ENCODE measurements at regions not wholly inside any gene's neighbourhood (a gene's known extent, or its start where the extent isn't known, plus 50 kb on each side); places are given as distances from the start of the nearest gene placed in this dataset.

GRCh38 chr2:7598402-7598801 lies 681.2 kb downstream of the RNF144A start:
- DNase-seq (ENCODE audit: low read depth), result no peak
- no peak overlapping the region for H3K4me3 ChIP-seq (replicated peaks; ENCODE audit: low read depth, low read length)
- TF ChIP-seq CTCF (IDR thresholded peaks at IDR 0.05; ENCODE audit: low read length, missing control alignments), result no peak

DNA sequence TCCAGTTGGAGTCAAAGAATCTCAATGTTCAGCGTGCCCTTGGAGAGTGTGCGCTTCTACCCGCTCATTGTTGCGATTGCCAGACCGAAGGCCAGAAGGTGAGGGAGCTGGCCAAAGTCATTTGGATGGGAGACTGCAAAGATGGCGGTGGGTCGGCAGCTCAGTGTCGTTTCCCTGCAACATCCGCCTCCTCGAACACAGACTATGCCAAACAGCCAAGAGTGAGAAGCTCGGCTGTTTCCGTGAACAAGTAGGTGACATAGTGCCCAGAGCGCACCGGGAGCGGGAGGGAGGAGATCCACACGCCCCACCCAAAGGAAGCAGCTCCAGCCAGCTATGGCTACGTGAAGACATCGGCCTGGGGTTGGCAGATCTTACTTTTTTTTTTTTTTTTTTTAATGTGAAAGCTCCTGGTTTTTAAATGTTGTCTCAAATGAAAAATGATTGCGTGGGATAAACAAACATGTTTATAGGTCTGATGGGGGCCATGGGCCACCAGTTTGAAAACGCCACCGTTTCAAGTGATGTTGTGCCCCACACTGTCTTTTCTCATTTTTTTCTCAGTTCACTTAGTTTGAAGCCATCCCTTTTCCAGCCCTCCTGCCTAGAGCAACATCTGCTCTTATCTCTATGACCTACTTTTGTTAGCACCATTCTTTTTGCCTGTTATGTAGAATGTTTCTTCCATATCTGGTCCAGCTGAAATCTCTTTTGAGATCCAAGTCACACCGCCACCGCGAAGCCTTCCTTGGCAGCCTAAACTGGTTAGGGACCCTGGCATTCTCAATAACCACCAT lies 682.4 kb downstream of the RNF144A start:
- H3K4me3 ChIP-seq (replicated peaks; ENCODE audit: low read depth, low read length), result no peak overlapping the region
- no peak for DNase-seq (ENCODE audit: low read depth)
- no peak for TF ChIP-seq CTCF (IDR thresholded peaks at IDR 0.05; ENCODE audit: low read length, missing control alignments)

GRCh38 chr2:7601990-7602389 lies 684.8 kb downstream of the RNF144A start:
- no peak for DNase-seq (ENCODE audit: low read depth)
- TF ChIP-seq CTCF (IDR thresholded peaks at IDR 0.05; ENCODE audit: low read length, missing control alignments), result no peak
- H3K4me3 ChIP-seq (replicated peaks; ENCODE audit: low read depth, low read length), result no peak overlapping the region

GRCh38 chr2:7604456-7604855 lies 687.2 kb downstream of the RNF144A start:
- H3K4me3 ChIP-seq (replicated peaks; ENCODE audit: low read depth, low read length), result no peak overlapping the region
- no peak for DNase-seq (ENCODE audit: low read depth)
- no peak for TF ChIP-seq CTCF (IDR thresholded peaks at IDR 0.05; ENCODE audit: low read length, missing control alignments)

- no peak for TF ChIP-seq CTCF (IDR thresholded peaks at IDR 0.05; ENCODE audit: low read length, missing control alignments)
- no peak overlapping the region for H3K4me3 ChIP-seq (replicated peaks; ENCODE audit: low read depth, low read length)
- DNase-seq (ENCODE audit: low read depth), result no peak
These were observed 690.4 kb downstream of the RNF144A start for GRCh38 chr2:7607441-7608173.

DNA sequence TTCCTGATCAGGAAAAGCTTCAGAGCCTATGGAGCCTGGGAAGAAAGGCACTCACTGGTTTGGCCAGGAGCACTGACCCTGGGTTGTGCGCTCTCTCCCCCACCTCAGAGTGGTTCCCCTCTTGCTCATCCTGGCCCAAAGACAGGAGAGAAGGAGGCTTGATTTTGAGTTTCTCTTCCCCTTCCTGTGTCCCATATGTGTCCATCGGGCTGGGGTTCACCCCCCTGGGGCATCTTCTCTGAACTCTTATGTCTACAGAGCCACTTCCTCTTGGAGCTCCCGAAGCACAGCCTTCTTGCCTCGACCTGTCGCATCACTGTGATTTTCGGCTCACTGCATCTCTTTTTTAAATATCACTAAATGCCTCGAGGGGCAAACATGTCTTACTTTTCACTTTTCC lies 692.3 kb downstream of the RNF144A start:
- no peak for DNase-seq (ENCODE audit: low read depth)
- no peak overlapping the region for H3K4me3 ChIP-seq (replicated peaks; ENCODE audit: low read depth, low read length)
- no peak for TF ChIP-seq CTCF (IDR thresholded peaks at IDR 0.05; ENCODE audit: low read length, missing control alignments)

All from fibroblast of pulmonary artery (primary cell).